ES-I3 (cell line): ENCODE measurements at regions not wholly inside any gene's neighbourhood (a gene's known extent, or its start where the extent isn't known, plus 50 kb on each side); places are given as distances from the start of the nearest gene placed in this dataset.

Experiments
- H3K36me3 ChIP-seq: 2 replicates; pipeline ENCODE4 v1.6.1; 2013; ENCODE audit warnings: mild to moderate bottlenecking, low read length, control low read depth, moderate library complexity; ENCODE audit not compliant: insufficient read depth
- H3K4me1 ChIP-seq: 2 replicates; pipeline ENCODE4 v1.6.1; 2013; ENCODE audit warnings: mild to moderate bottlenecking, control low read depth, low read length; ENCODE audit not compliant: insufficient read depth
- H3K9ac ChIP-seq: 2 replicates; pipeline ENCODE4 v1.6.1; 2013; ENCODE audit warnings: low read depth, mild to moderate bottlenecking, low read length, moderate library complexity
- H3K9me3 ChIP-seq: 2 replicates; pipeline ENCODE4 v1.6.1; 2013; ENCODE audit warnings: mild to moderate bottlenecking, low read length, moderate library complexity; ENCODE audit not compliant: control insufficient read depth, insufficient read depth

GRCh38 chr1:4017636-4018365 lies 117.7 kb upstream of the C1orf174 start:
- Histone ChIP-seq H3K9me3 (no peaks in the 10 kb centered on the region; the same call in 1 of the 2 replicates), H3K36me3 (no peaks in the 10 kb centered on the region), H3K9ac (no peak overlapping the region), H3K4me1 (no peaks in the 10 kb centered on the region)

- Histone ChIP-seq H3K9me3 (no peaks in the 10 kb centered on the region; the same call in 1 of the 2 replicates), H3K4me1 (no peaks in the 10 kb centered on the region), H3K36me3 (no peaks in the 10 kb centered on the region), H3K9ac (no peak overlapping the region)
Measured at GRCh38 chr1:4018466-4019146, 118.5 kb upstream of the C1orf174 start.

- Histone ChIP-seq H3K9me3 (no peaks in the 10 kb centered on the region; the same call in 1 of the 2 replicates), H3K9ac (no peak overlapping the region)
Measured at GRCh38 chr1:4019147-4019521, 119.1 kb upstream of the C1orf174 start.

GRCh38 chr1:4019606-4020331 lies 119.7 kb upstream of the C1orf174 start:
- H3K4me1 ChIP-seq: no peaks in the 10 kb centered on the region
- H3K9me3 ChIP-seq: no peaks in the 10 kb centered on the region; the same call in 1 of the 2 replicates
- H3K9ac ChIP-seq: no peak overlapping the region
- H3K36me3 ChIP-seq: no peaks in the 10 kb centered on the region

More at GRCh38 chr1:4019147-4019521, 119.1 kb upstream of the C1orf174 start:
- Histone ChIP-seq H3K4me1 (no peaks in the 10 kb centered on the region), H3K36me3 (no peaks in the 10 kb centered on the region)

GRCh38 chr1:4020449-4020848 lies 120.4 kb upstream of the C1orf174 start:
- Histone ChIP-seq H3K9me3 (no peaks in the 10 kb centered on the region; the same call in 1 of the 2 replicates), H3K36me3 (no peaks in the 10 kb centered on the region)

GRCh38 chr1:4021136-4021973 lies 121.3 kb upstream of the C1orf174 start:
- no peak overlapping the region for H3K9ac ChIP-seq
- no peaks in the 10 kb centered on the region for H3K4me1 ChIP-seq
- H3K36me3 ChIP-seq: no peaks in the 10 kb centered on the region
- no peaks in the 10 kb centered on the region for H3K9me3 ChIP-seq

More at GRCh38 chr1:4020449-4020848, 120.4 kb upstream of the C1orf174 start:
- Histone ChIP-seq H3K4me1 (no peaks in the 10 kb centered on the region), H3K9ac (no peak overlapping the region)

GRCh38 chr1:4021974-4022268 lies 121.8 kb upstream of the C1orf174 start:
- Histone ChIP-seq H3K4me1 (no peaks in the 10 kb centered on the region), H3K9ac (no peak overlapping the region), H3K36me3 (no peaks in the 10 kb centered on the region), H3K9me3 (no peaks in the 10 kb centered on the region)

GRCh38 chr1:4022715-4023114 lies 122.6 kb upstream of the C1orf174 start:
- H3K36me3 ChIP-seq: no peaks in the 10 kb centered on the region
- no peaks in the 10 kb centered on the region for H3K9me3 ChIP-seq
- H3K9ac ChIP-seq: no peak overlapping the region
- H3K4me1 ChIP-seq: 0 out of 2 replicates have a peak, but pooled peaks cover 5% of the 10 kb centered on the region

- Histone ChIP-seq H3K4me1 (0 out of 2 replicates have a peak, but pooled peaks cover 5% of the 10 kb centered on the region), H3K9ac (no peak overlapping the region), H3K9me3 (no peaks in the 10 kb centered on the region), H3K36me3 (no peaks in the 10 kb centered on the region)
Measured at GRCh38 chr1:4023678-4024077, 123.6 kb upstream of the C1orf174 start.

- Histone ChIP-seq H3K4me1 (0 out of 2 replicates have a peak, but pooled peaks cover 5% of the 10 kb centered on the region), H3K9me3 (no peaks in the 10 kb centered on the region), H3K36me3 (no peaks in the 10 kb centered on the region), H3K9ac (no peak overlapping the region)
Measured at GRCh38 chr1:4024811-4025210, 124.7 kb upstream of the C1orf174 start.

GRCh38 chr1:4025752-4026151 lies 125.7 kb upstream of the C1orf174 start:
- no peaks in the 10 kb centered on the region for H3K9me3 ChIP-seq
- no peak overlapping the region for H3K9ac ChIP-seq
- 0 out of 2 replicates have a peak, but pooled peaks cover 5% of the 10 kb centered on the region for H3K4me1 ChIP-seq
- H3K36me3 ChIP-seq: no peaks in the 10 kb centered on the region

- Histone ChIP-seq H3K4me1 (0 out of 2 replicates have a peak, but pooled peaks cover 5% of the 10 kb centered on the region), H3K9ac (no peak overlapping the region), H3K36me3 (no peaks in the 10 kb centered on the region), H3K9me3 (no peaks in the 10 kb centered on the region)
Measured at GRCh38 chr1:4027008-4027407, 126.9 kb upstream of the C1orf174 start.

GRCh38 chr1:4027492-4028138 lies 127.5 kb upstream of the C1orf174 start:
- Histone ChIP-seq H3K36me3 (no peaks in the 10 kb centered on the region), H3K9ac (no peak overlapping the region), H3K9me3 (no peaks in the 10 kb centered on the region), H3K4me1 (0 out of 2 replicates have a peak, but pooled peaks cover 5% of the 10 kb centered on the region)
